SK-N-SH (cell line): ENCODE measurements at regions not wholly inside any gene's neighbourhood (a gene's known extent, or its start where the extent isn't known, plus 50 kb on each side); places are given as distances from the start of the nearest gene placed in this dataset.

Source experiments
- CTCF ChIP-seq: fragments of 200-600 bp; sonication (generic); IDR thresholded peaks from 2 replicates; pipeline ENCODE4 v1.6.1; 2017; ENCODE audit warnings: antibody characterized with exemption, mild to moderate bottlenecking, moderate library complexity
- EP300 ChIP-seq, 2 experiments: IDR thresholded peaks; 2 replicates each; pipeline versions ENCODE4 v1.4.0 to v1.6.1; 2012; ENCODE audit warnings: borderline replicate concordance in 1 of 2, low read depth in 1 of 2, low read length in 1 of 2
- MAX ChIP-seq: IDR thresholded peaks from 2 replicates; pipeline ENCODE4 v1.4.0; 2012; ENCODE audit warnings: low read depth
- NRF1 ChIP-seq: IDR thresholded peaks from 2 replicates; pipeline ENCODE4 v1.6.1; 2012; ENCODE audit warnings: low read depth, mild to moderate bottlenecking, low read length
- REST ChIP-seq: IDR thresholded peaks from 2 replicates; pipeline ENCODE4 v1.6.1; 2012; ENCODE audit warnings: mild to moderate bottlenecking, low read depth, low read length, moderate library complexity
- YY1 ChIP-seq: IDR thresholded peaks from 2 replicates; pipeline ENCODE4 v1.4.0; 2012; ENCODE audit warnings: low read depth, mild to moderate bottlenecking

GRCh38 chr12:69055280-69055679, 122.3 kb upstream of the CPM start:
- no peak for TF ChIP-seq YY1
- no peak for TF ChIP-seq CTCF
- no peak for TF ChIP-seq NRF1
- TF ChIP-seq REST: no peak
- no peak for TF ChIP-seq EP300 (IDR thresholded peaks at IDR 0.05; ENCODE audit: borderline replicate concordance in 1 of 2, low read depth in 1 of 2, low read length in 1 of 2)
- TF ChIP-seq MAX: no peak
